ENCODE measurements at regions not wholly inside any gene's neighbourhood (a gene's known extent, or its start where the extent isn't known, plus 50 kb on each side); places are given as distances from the start of the nearest gene placed in this dataset.

GRCh38 chr5:9928326-9928725, 298.2 kb upstream of the TAS2R1 start:
- TF ChIP-seq ZNF121 (tag by site-specific recombination; IDR thresholded peaks at IDR 0.05), result no peak
- no peak for TF ChIP-seq ZBTB48 (tag by site-specific recombination; IDR thresholded peaks at IDR 0.05)
- no peak for TF ChIP-seq ZNF274 (IDR thresholded peaks at IDR 0.05; ENCODE audit: low read length)
- TF ChIP-seq ZNF274 (tag by site-specific recombination; IDR thresholded peaks at IDR 0.05; ENCODE audit: borderline replicate concordance), result no peak
- no peak for TF ChIP-seq BCL11B (tag by site-specific recombination; IDR thresholded peaks at IDR 0.05; ENCODE audit: low read depth)
- no peak for TF ChIP-seq MEIS1 (CRISPR knock-in tag; IDR thresholded peaks at IDR 0.05; ENCODE audit: borderline replicate concordance)
- TF ChIP-seq ZNF148 (tag by site-specific recombination; IDR thresholded peaks at IDR 0.05; ENCODE audit: borderline replicate concordance), result no peak
- no peak for TF ChIP-seq ZNF548 (tag by site-specific recombination; IDR thresholded peaks at IDR 0.05)
- no peak for TF ChIP-seq ZNF837 (tag by site-specific recombination; IDR thresholded peaks at IDR 0.05)
- no peak for TF ChIP-seq CTCF (tag by site-specific recombination; IDR thresholded peaks at IDR 0.05)
- no peak for TF ChIP-seq ZNF423 (tag by site-specific recombination; IDR thresholded peaks at IDR 0.05)
- no peak for TF ChIP-seq ZNF747 (tag by site-specific recombination; IDR thresholded peaks at IDR 0.05)
- no peak for TF ChIP-seq PRDM1 (tag by site-specific recombination; IDR thresholded peaks at IDR 0.05)
- no peak for TF ChIP-seq HIC1 (tag by site-specific recombination; IDR thresholded peaks at IDR 0.05)
- no peak for TF ChIP-seq ZNF785 (tag by site-specific recombination; IDR thresholded peaks at IDR 0.05)
- no peak for TF ChIP-seq ZIC2 (tag by site-specific recombination; IDR thresholded peaks at IDR 0.05)
- TF ChIP-seq SCRT2 (tag by site-specific recombination; IDR thresholded peaks at IDR 0.05), result no peak
- ChIA-PET CTCF (no interaction called here), POLR2A (no interaction called here)
- Histone ChIP-seq H3K36me3 (ENCODE audit: control insufficient read depth in 2 of 2, insufficient read depth in 1 of 2, low read length in 2 of 2) (no peaks in the 10 kb centered on the region), H3K27ac (ENCODE audit: extremely low read depth, low read depth, low read length) (no peak overlapping the region), H3K4me3 (ENCODE audit: low read depth, low read length) (no peak overlapping the region), H3K9me3 (ENCODE audit: control insufficient read depth, insufficient read depth, low read depth, low read length) (no peaks in the 10 kb centered on the region), H3K4me1 (ENCODE audit: control insufficient read depth, insufficient read depth, low read length) (no peaks in the 10 kb centered on the region)

- Histone ChIP-seq H3K9me3 (ENCODE audit: control insufficient read depth, insufficient read depth, low read depth, low read length) (no peaks in the 10 kb centered on the region), H3K4me1 (ENCODE audit: control insufficient read depth, insufficient read depth, low read length) (no peaks in the 10 kb centered on the region), H3K4me3 (ENCODE audit: low read depth, low read length) (no peak overlapping the region), H3K36me3 (ENCODE audit: control insufficient read depth in 2 of 2, insufficient read depth in 1 of 2, low read length in 2 of 2) (no peaks in the 10 kb centered on the region), H3K27ac (ENCODE audit: extremely low read depth, low read depth, low read length) (no peak overlapping the region)
- TF ChIP-seq ZNF426 (tag by site-specific recombination; IDR thresholded peaks at IDR 0.05) (no peak), KLF1 (tag by site-specific recombination; IDR thresholded peaks at IDR 0.05) (no peak), ZSCAN5A (tag by site-specific recombination; IDR thresholded peaks at IDR 0.05) (no peak), WT1 (tag by site-specific recombination; IDR thresholded peaks at IDR 0.05) (no peak), ZNF138 (tag by site-specific recombination; IDR thresholded peaks at IDR 0.05; ENCODE audit: borderline replicate concordance) (no peak), ZSCAN18 (tag by site-specific recombination; IDR thresholded peaks at IDR 0.05) (no peak)
- POLR2A ChIA-PET, result no interaction called here
- CTCF ChIA-PET, result no interaction called here
Measured at GRCh38 chr5:9927521-9927997, 297.4 kb upstream of the TAS2R1 start.

Measured in HEK293 (cell line).